H1 (cell line): ENCODE measurements at regions not wholly inside any gene's neighbourhood (a gene's known extent, or its start where the extent isn't known, plus 50 kb on each side); places are given as distances from the start of the nearest gene placed in this dataset.

Experiments
- JUN ChIP-seq: IDR thresholded peaks from 2 replicates; pipeline ENCODE4 v1.6.1; 2011; ENCODE audit warnings: low read depth, mild to moderate bottlenecking, improper control_type of control experiment, low read length
- JUND ChIP-seq: IDR thresholded peaks from 2 replicates; pipeline ENCODE4 v1.6.1; 2011; ENCODE audit warnings: mild to moderate bottlenecking, improper control_type of control experiment, low read length
- MAFK ChIP-seq: IDR thresholded peaks from 2 replicates; pipeline ENCODE4 v1.6.1; 2012; ENCODE audit warnings: low read depth, mild to moderate bottlenecking, improper control_type of control experiment, low read length
- PHF8 ChIP-seq: fragments of 200-600 bp; sonication (generic); conservative IDR thresholded peaks from 2 replicates; pipeline ENCODE4 v1.7.1; 2012; ENCODE audit warnings: low read depth, mild to moderate bottlenecking, inconsistent platforms, low read length, moderate library complexity
- POLR2A ChIP-seq, 2 experiments: IDR thresholded peaks; 1 replicate in 1 of 2; 2 replicates in 1 of 2; pipeline ENCODE4 v1.6.1; 2011; ENCODE audit warnings: low read depth in 2 of 2, low read length in 2 of 2, mild to moderate bottlenecking in 2 of 2; ENCODE audit errors: control extremely low read depth in 1 of 2
- POLR2AphosphoS5 ChIP-seq: IDR thresholded peaks from 2 replicates; pipeline ENCODE4 v1.6.1; 2011; ENCODE audit warnings: low read depth, low read length
- SRF ChIP-seq: IDR thresholded peaks from 2 replicates; pipeline ENCODE4 v1.6.1; 2011; ENCODE audit warnings: mild to moderate bottlenecking, low read depth, low read length, moderate library complexity
- TAF1 ChIP-seq: IDR thresholded peaks from 2 replicates; pipeline ENCODE4 v1.6.1; 2011; ENCODE audit warnings: mild to moderate bottlenecking, low read depth, low read length
- TAF7 ChIP-seq: optimal IDR thresholded peaks from 2 replicates; pipeline ENCODE3; 2011; ENCODE audit warnings: low read depth, mild to moderate bottlenecking, inconsistent platforms, low read length, moderate library complexity, borderline replicate concordance
- TF ChIP-seq, protein P1 (sequence below), 3 experiments: IDR thresholded peaks; 1 replicate in 2 of 3; 2 replicates in 1 of 3; pipeline versions ENCODE4 v1.5.1 to v1.6.1; 2011; ENCODE audit warnings: low read length in 3 of 3, mild to moderate bottlenecking in 3 of 3, inconsistent platforms in 2 of 3, low read depth in 1 of 3, moderate library complexity in 1 of 3; ENCODE audit not compliant: insufficient read depth in 1 of 3; ENCODE audit errors: control extremely low read depth in 1 of 3

- TF ChIP-seq MAFK (no peak), TAF7 (no peak), JUN (no peak), JUND (no peak), SRF (no peak), POLR2A (IDR thresholded peaks at IDR 0.05; ENCODE audit: control extremely low read depth in 1 of 2, low read depth in 2 of 2, low read length in 2 of 2) (no peak), PHF8 (no peak), POLR2AphosphoS5 (no peak), TAF1 (no peak)
- TF ChIP-seq, protein P1, sequence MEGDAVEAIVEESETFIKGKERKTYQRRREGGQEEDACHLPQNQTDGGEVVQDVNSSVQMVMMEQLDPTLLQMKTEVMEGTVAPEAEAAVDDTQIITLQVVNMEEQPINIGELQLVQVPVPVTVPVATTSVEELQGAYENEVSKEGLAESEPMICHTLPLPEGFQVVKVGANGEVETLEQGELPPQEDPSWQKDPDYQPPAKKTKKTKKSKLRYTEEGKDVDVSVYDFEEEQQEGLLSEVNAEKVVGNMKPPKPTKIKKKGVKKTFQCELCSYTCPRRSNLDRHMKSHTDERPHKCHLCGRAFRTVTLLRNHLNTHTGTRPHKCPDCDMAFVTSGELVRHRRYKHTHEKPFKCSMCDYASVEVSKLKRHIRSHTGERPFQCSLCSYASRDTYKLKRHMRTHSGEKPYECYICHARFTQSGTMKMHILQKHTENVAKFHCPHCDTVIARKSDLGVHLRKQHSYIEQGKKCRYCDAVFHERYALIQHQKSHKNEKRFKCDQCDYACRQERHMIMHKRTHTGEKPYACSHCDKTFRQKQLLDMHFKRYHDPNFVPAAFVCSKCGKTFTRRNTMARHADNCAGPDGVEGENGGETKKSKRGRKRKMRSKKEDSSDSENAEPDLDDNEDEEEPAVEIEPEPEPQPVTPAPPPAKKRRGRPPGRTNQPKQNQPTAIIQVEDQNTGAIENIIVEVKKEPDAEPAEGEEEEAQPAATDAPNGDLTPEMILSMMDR (IDR thresholded peaks at IDR 0.05; ENCODE audit: control extremely low read depth in 1 of 3, insufficient read depth in 1 of 3, low read depth in 1 of 3, low read length in 3 of 3) = no peak
Measured at GRCh38 chr1:196049407-196049806, 558.8 kb downstream of the KCNT2 start.
